ENCODE measurements at regions not wholly inside any gene's neighbourhood (a gene's known extent, or its start where the extent isn't known, plus 50 kb on each side); places are given as distances from the start of the nearest gene placed in this dataset.

DNA sequence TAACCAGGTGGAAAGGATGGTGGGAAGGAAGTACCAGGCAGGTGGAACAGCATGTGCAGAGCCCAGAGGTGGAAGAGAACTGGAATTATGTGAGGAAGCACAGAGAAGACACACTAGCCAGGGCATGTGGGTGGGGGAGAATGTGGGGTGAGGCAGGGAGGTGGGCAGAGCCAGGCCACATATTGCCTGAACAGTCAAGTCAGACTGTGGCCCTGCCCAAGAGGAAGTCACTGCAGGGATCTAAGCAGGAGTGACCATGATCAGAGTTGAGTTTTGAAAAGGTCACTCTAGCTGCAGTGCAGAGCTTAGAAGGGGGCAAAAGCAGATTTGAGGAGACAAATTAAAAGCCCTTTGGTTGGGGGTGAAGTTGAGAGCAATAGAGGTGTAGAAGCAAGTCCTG, 114.0 kb upstream of the SLC38A2 start:
- TF ChIP-seq JUN (IDR thresholded peaks at IDR 0.05; ENCODE audit: low read depth, low read length): no peak
- TF ChIP-seq TEAD4 (IDR thresholded peaks at IDR 0.05; ENCODE audit: low read depth, low read length): no peak
- no peak for TF ChIP-seq EZH2 (IDR thresholded peaks at IDR 0.05; ENCODE audit: low read depth, low read length, severe bottlenecking)
